G401 (cell line): ENCODE measurements at regions not wholly inside any gene's neighbourhood (a gene's known extent, or its start where the extent isn't known, plus 50 kb on each side); places are given as distances from the start of the nearest gene placed in this dataset.

ENCODE experiments used
- DNase-seq: peaks from one replicate; pipeline ENCODE4 v3.0.0-alpha.2; 2015; ENCODE audit warnings: low spot score
- in situ Hi-C: cut with HindIII; loops from 2 replicates; pipeline ENCODE4 v1.10.0; 2016; ENCODE audit warnings: low sequenced_read_pairs, mixed read lengths

GRCh38 chr9:16342246-16343020, 528.0 kb downstream of the BNC2 start:
- in situ Hi-C loops = no loop called here
- no peak for DNase-seq

- DNase-seq = no peak
- in situ Hi-C loops = no loop called here
Measured at GRCh38 chr9:16343249-16344237, 526.9 kb downstream of the BNC2 start.

- in situ Hi-C loops = no loop called here
- no peak for DNase-seq
Measured at GRCh38 chr9:16344343-16344742, 526.1 kb downstream of the BNC2 start.

- in situ Hi-C loops = no loop called here
- DNase-seq = no peak
Measured at GRCh38 chr9:16345902-16346301, 524.6 kb downstream of the BNC2 start.

- in situ Hi-C loops = no loop called here
- no peak for DNase-seq
Measured at GRCh38 chr9:16347886-16348285, 522.6 kb downstream of the BNC2 start.

- in situ Hi-C loops = no loop called here
Measured at GRCh38 chr9:16348531-16348930, 521.9 kb downstream of the BNC2 start.

GRCh38 chr9:16352251-16352650, 518.2 kb downstream of the BNC2 start:
- in situ Hi-C loops = no loop called here
- DNase-seq = no peak

More at GRCh38 chr9:16348531-16348930, 521.9 kb downstream of the BNC2 start:
- DNase-seq = no peak

GRCh38 chr9:16352791-16353401, 517.6 kb downstream of the BNC2 start:
- in situ Hi-C loops = no loop called here
- no peak for DNase-seq

GRCh38 chr9:16356196-16356765, 514.2 kb downstream of the BNC2 start:
- in situ Hi-C loops = no loop called here
- no peak for DNase-seq

GRCh38 chr9:16357828-16358227, 512.6 kb downstream of the BNC2 start:
- in situ Hi-C loops = no loop called here
- DNase-seq = no peak

- in situ Hi-C loops = no loop called here
- DNase-seq = no peak
Measured at GRCh38 chr9:16358751-16359150, 511.7 kb downstream of the BNC2 start.
